Fibroblast of skin of left biceps (primary cell): ENCODE measurements at regions not wholly inside any gene's neighbourhood (a gene's known extent, or its start where the extent isn't known, plus 50 kb on each side); places are given as distances from the start of the nearest gene placed in this dataset.
"Not testable (repeated sequence)": the region's sequence is repeated elsewhere in the genome, so short reads cannot be mapped to it uniquely, and the experiment has no call there.

ENCODE experiments used
- DNase-seq, 2 experiments: peaks; one replicate each; pipeline ENCODE4 v3.0.0-alpha.2; 2013; ENCODE audit warnings: low read depth in 2 of 2

- DNase-seq: no peak
These were observed 271.1 kb upstream of the CDH11 start for GRCh38 chr16:65392806-65393565.

- no peak for DNase-seq
These were observed 266.7 kb upstream of the CDH11 start for GRCh38 chr16:65388592-65388991.

GRCh38 chr16:65386672-65387071, 264.8 kb upstream of the CDH11 start:
- DNase-seq: no peak

- no peak for DNase-seq
These were observed 262.6 kb upstream of the CDH11 start for GRCh38 chr16:65384441-65384840.

- DNase-seq: no peak
These were observed 255.3 kb upstream of the CDH11 start for GRCh38 chr16:65377195-65377594.

GRCh38 chr16:65376601-65377000, 254.7 kb upstream of the CDH11 start:
- DNase-seq: no peak

- no peak for DNase-seq
These were observed 253.8 kb upstream of the CDH11 start for GRCh38 chr16:65375651-65376050.

GRCh38 chr16:65373097-65373496, 251.2 kb upstream of the CDH11 start:
- DNase-seq: no peak

- DNase-seq: no peak
These were observed 250.3 kb upstream of the CDH11 start for GRCh38 chr16:65372171-65372570.

- no peak for DNase-seq
These were observed 244.2 kb upstream of the CDH11 start for GRCh38 chr16:65365732-65366715.

- DNase-seq: not testable (repeated sequence)
These were observed 234.9 kb upstream of the CDH11 start for GRCh38 chr16:65356721-65357120.

GRCh38 chr16:65355706-65356105, 233.8 kb upstream of the CDH11 start:
- DNase-seq: no peak

- DNase-seq: no peak
These were observed 231.3 kb upstream of the CDH11 start for GRCh38 chr16:65353183-65353582.

- DNase-seq: no peak
These were observed 227.8 kb upstream of the CDH11 start for GRCh38 chr16:65349626-65350025.

- DNase-seq: no peak
These were observed 221.7 kb upstream of the CDH11 start for GRCh38 chr16:65343556-65343955.

GRCh38 chr16:65342231-65342866, 220.5 kb upstream of the CDH11 start:
- DNase-seq: no peak

- no peak for DNase-seq
These were observed 217.2 kb upstream of the CDH11 start for GRCh38 chr16:65339062-65339461.

GRCh38 chr16:65336160-65336559, 214.3 kb upstream of the CDH11 start:
- peak; percentile 88 to 89 for DNase-seq

GRCh38 chr16:65334081-65334480, 212.2 kb upstream of the CDH11 start:
- DNase-seq: no peak

GRCh38 chr16:65333283-65333682, 211.4 kb upstream of the CDH11 start:
- no peak for DNase-seq

GRCh38 chr16:65327346-65327745, 205.5 kb upstream of the CDH11 start:
- DNase-seq: no peak

- no peak for DNase-seq
These were observed 201.9 kb upstream of the CDH11 start for GRCh38 chr16:65323655-65324237.
